ENCODE measurements at regions not wholly inside any gene's neighbourhood (a gene's known extent, or its start where the extent isn't known, plus 50 kb on each side); places are given as distances from the start of the nearest gene placed in this dataset.

DNA sequence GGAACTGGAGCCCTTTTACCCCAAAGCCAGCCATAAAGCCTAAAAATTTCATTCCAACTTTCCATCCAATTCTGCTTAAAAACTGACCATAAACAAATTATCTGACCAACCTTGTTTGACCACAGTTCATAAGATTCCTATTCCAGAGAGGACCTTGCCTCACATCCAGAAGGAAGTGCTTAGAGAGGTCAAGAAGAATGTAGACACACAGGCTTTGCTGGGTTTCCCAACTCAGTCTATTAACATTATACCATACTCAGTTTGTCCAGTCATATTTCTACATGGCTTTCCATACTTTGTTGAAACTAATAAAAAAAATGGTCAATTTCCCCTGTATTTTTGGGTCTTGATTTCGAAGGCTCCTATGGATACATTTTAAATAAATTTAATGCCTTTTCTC lies 1522.5 kb downstream of the ARAP2 start:
- TF ChIP-seq, protein P1, sequence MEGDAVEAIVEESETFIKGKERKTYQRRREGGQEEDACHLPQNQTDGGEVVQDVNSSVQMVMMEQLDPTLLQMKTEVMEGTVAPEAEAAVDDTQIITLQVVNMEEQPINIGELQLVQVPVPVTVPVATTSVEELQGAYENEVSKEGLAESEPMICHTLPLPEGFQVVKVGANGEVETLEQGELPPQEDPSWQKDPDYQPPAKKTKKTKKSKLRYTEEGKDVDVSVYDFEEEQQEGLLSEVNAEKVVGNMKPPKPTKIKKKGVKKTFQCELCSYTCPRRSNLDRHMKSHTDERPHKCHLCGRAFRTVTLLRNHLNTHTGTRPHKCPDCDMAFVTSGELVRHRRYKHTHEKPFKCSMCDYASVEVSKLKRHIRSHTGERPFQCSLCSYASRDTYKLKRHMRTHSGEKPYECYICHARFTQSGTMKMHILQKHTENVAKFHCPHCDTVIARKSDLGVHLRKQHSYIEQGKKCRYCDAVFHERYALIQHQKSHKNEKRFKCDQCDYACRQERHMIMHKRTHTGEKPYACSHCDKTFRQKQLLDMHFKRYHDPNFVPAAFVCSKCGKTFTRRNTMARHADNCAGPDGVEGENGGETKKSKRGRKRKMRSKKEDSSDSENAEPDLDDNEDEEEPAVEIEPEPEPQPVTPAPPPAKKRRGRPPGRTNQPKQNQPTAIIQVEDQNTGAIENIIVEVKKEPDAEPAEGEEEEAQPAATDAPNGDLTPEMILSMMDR (IDR thresholded peaks at IDR 0.05) = no peak
- no peak for TF ChIP-seq POLR2A (IDR thresholded peaks at IDR 0.05)
